GM12865 (cell line): ENCODE measurements at regions not wholly inside any gene's neighbourhood (a gene's known extent, or its start where the extent isn't known, plus 50 kb on each side); places are given as distances from the start of the nearest gene placed in this dataset.

ENCODE experiments used
- DNase-seq: peaks from one replicate; pipeline ENCODE4 v3.0.0; 2010; ENCODE audit warnings: low read depth
- H3K4me3 ChIP-seq: 2 replicates; pipeline ENCODE4 v1.5.1; 2011; ENCODE audit warnings: mild to moderate bottlenecking, low read depth, low read length, control low read depth
- TF ChIP-seq, protein P1 (sequence below): IDR thresholded peaks from 2 replicates; pipeline ENCODE4 v1.5.1; 2011; ENCODE audit warnings: low read length, control low read depth, low read depth, inconsistent platforms; ENCODE audit not compliant: insufficient read depth; ENCODE audit errors: missing control alignments

DNA sequence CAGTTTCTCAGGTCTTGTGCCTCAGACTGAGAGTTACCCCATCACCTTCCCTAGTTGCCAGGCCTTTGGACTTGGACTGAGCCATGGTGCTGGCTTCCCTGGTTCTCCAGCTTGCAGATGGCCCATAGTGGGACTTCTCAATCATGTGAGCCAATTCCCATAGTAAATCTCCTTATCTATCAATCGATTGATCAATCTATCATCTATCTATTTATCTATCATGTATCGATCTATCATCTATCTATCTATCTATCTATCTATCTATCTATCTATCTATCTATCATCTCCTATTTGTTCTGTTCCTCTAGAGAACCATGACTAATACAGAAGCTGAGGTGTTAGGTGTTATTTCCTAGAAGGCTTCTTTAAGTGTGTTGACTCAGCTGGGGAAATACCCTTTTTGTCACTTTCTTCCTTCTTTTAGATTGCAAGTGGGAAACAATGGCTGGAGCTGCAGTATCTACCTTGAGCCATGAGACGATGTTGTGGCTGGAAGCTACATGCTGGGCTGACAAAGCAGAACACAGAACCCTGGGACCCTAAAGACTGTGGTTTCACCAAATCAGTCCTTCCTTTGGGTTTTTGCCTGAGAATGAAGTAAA, 234.7 kb upstream of the GLI3 start:
- no peak overlapping the region for H3K4me3 ChIP-seq
- DNase-seq, result no peak
- TF ChIP-seq, protein P1, sequence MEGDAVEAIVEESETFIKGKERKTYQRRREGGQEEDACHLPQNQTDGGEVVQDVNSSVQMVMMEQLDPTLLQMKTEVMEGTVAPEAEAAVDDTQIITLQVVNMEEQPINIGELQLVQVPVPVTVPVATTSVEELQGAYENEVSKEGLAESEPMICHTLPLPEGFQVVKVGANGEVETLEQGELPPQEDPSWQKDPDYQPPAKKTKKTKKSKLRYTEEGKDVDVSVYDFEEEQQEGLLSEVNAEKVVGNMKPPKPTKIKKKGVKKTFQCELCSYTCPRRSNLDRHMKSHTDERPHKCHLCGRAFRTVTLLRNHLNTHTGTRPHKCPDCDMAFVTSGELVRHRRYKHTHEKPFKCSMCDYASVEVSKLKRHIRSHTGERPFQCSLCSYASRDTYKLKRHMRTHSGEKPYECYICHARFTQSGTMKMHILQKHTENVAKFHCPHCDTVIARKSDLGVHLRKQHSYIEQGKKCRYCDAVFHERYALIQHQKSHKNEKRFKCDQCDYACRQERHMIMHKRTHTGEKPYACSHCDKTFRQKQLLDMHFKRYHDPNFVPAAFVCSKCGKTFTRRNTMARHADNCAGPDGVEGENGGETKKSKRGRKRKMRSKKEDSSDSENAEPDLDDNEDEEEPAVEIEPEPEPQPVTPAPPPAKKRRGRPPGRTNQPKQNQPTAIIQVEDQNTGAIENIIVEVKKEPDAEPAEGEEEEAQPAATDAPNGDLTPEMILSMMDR, result no peak

DNA sequence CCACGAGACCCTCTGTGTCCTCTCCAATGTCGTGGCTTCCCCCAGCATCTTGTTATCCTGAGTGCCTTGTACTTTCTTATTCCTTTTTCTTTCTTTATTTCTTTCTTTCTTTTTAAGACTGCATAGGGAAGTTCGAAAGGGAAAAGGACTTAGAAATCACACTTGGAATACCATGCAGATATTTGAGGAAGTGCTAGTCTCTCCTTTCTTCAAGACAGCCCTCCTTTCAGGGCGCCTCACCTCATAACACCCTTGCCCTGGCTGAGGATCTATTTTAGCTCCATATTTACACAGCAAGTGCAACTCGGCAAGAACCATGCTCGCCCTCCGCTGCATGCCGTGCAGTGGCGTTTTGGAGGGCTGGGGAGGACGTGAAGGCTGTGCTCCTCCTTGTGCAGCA, 232.3 kb upstream of the GLI3 start:
- TF ChIP-seq, protein P1, result no peak
- H3K4me3 ChIP-seq, result no peak overlapping the region
- DNase-seq, result no peak

DNA sequence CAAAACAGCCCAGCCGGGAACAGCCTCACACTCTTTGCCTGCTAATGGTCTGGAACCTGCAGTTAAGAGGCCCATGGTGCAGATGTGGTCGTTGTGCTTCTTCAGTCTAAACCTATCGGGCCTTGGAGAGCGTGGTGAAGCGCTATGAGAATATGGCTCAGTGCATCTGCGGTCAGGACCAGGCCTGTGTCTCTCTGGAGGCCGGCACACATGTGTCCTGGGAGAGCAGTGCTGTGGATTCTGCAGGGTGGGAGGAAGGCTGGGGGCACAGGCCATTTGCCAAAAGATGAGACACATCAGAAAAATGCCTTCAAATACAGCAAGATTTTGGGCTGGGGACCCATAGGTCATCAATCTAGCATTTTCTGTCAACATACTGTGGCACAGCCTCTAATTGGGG, 231.5 kb upstream of the GLI3 start:
- TF ChIP-seq, protein P1, result no peak

DNA sequence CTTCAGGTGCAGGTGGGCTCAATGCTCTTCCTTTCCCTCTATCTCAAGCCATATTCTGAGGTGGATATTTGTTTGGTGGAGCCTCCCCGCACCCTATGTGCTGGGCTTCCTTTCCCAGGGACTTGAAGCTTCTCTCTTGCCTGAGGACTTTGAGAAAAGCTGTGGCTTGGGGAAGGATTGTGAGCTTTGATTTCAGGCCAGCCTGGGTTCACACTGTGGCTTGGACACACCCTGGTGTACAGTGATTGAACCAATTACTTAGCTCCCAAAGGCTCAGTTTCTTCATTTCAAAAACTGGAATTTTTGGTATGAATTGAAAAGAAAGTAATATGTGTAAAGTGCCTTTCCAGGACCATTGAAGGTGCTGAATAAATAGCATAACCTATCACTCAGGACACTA, 224.5 kb upstream of the GLI3 start:
- no peak overlapping the region for H3K4me3 ChIP-seq
- TF ChIP-seq, protein P1, result no peak
- no peak for DNase-seq

More for the DNA sequence above, 231.5 kb upstream of the GLI3 start:
- H3K4me3 ChIP-seq, result no peak overlapping the region
- DNase-seq, result no peak

DNA sequence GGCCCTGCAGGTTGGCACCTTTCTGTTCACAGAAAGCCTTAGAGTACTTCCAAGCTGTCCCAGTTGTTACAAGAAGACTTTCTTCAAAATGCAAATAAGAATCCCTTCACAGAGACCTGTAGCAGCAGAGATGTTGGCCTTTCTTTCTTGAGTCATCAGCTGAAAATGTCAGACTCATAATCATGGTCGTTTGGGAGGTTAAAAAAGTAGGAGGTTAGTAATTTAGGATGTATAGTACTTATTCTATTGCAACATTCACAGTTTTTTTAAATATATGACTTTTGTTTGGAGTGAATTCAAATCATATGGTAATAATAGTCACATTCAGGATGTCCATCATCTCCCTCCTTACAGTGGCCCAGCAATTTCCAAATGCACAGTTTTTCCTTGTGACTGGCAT, 223.9 kb upstream of the GLI3 start:
- TF ChIP-seq, protein P1, result no peak
- no peak for DNase-seq
- H3K4me3 ChIP-seq, result no peak overlapping the region

DNA sequence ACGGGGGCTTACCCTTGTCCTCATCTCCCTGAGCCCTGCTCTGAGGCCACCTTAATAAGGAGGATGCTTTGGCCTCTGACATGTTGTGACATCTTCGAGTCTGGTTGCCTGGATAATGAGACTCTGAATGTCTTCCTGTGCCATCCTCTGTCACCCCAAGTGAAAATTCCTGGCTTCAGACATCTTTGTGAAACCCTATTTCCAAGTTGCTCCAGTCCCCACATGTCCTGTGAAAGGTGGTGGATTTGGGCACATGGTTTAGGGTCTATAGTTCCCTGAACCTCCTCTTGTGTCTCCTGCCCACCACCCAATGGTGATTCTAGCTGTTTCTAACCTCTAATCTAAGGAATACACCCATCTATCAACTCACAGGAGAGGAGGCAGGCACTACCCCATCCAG, 223.1 kb upstream of the GLI3 start:
- no peak overlapping the region for H3K4me3 ChIP-seq
- DNase-seq, result no peak
- TF ChIP-seq, protein P1, result no peak

DNA sequence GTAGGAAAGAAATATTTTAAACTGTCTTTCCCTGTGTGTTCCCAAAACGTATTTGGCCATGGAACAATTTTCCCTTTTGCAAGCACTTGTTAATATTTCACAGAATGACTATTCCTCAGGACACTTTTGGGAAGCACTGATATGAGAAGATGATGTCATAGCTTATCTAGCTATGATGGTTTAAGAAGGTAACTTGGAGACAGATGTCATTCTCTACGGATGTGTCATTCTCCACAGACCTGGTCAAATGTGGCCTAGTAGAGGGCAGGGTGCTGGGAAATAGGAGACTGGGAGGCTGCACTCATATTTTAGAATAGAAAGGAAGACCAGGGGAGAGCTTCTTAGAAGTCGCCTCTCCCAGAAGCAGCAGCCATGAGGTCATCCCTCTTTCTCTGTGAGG, 220.7 kb upstream of the GLI3 start:
- DNase-seq, result no peak
- H3K4me3 ChIP-seq, result no peak overlapping the region
- TF ChIP-seq, protein P1, result no peak
